HG03045 (cell line): ENCODE measurements at regions not wholly inside any gene's neighbourhood (a gene's known extent, or its start where the extent isn't known, plus 50 kb on each side); places are given as distances from the start of the nearest gene placed in this dataset.

Experiments used
- ATAC-seq: cut with Tn5 transposase; IDR thresholded peaks from one replicate; pipeline ENCODE4 v1.9.1; 2021; ENCODE audit warnings: mild to moderate bottlenecking, moderate library complexity; ENCODE audit not compliant: unreplicated experiment

DNA sequence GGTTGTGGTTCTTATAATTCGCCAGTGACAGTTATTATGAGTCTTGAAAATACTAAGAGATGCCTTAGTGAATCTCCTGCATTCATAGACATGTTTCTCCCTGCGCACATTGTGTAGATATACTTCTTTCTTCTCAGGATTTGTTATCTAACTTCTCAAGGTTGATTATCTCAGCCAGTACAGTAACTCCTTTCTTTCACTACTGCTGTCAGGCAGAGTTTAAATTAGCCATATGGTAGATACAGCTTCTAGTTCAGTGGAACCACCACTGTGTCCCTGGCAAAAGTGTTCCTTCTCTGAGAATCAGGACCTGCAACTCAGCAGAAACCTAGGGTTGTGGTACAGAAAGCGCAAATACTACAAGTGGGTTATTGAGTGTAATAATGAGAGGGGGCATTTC lies 175.0 kb upstream of the SGO1 start:
- no peak for ATAC-seq

DNA sequence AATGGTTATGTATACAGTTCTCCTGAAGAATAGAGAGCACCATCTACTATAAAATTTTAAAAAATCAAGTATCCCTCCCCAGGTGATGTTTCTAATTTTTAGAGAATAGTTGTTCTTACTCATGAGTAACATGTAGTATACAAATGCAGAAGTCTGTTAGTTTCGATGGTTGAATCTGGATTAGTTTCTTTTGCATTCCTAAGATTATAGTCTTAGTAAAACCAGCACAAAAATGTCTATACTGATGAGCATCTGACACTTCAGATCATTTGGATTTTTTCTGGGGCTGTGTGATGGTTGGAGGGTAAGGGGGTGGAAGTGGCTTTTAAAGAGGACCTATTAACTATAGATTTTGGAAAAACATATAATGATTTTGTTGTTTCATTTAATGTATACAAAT lies 167.3 kb upstream of the SGO1 start:
- ATAC-seq, result no peak

DNA sequence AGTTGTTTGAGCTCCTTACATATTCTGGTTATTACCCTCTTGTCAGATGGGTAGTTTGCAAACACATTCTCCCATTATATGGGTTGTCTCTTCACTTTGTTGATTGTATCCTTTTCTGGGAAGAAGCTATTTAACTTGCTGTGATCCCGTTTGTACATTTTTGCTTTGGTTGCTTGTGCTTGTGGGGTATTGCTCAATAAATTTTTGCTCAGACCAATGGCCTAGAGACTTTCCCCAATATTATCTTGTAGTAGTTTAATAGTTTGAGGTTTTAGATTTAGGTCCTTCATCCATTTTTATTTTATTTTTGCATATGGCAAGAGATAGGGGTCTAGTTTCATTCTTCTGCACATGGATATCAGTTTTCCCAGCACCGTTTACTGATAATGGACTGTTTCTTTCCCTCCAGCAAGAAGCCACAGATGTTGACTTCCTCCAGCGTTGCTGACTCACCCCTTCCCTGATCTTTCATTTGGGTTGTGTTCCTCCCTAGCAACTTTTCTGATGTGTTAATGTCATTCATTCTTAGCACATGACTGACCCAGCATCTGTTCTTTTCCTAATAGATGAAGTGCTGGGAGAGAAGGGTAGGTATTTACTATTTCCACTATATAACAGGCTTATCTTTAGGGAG lies 166.7 kb upstream of the SGO1 start:
- no peak for ATAC-seq

DNA sequence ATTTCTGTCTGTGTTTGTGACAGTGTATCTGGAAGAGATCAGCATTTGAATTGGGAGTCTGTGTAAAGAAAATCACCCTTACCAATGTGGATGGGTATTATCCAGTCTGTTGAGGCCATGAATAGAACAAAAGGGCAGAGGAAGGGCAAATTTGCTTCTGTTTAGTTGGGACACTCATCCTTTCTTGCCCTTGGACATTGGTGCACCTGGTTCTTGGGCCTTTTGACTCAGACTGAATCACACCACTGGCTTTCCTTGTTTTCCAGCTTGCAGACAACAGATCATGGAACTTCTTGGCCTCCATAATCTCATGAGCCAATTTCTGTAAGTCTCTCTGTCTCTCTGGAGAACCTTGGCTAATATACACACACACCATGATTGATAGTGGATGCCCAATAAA lies 164.4 kb upstream of the SGO1 start:
- no peak for ATAC-seq

DNA sequence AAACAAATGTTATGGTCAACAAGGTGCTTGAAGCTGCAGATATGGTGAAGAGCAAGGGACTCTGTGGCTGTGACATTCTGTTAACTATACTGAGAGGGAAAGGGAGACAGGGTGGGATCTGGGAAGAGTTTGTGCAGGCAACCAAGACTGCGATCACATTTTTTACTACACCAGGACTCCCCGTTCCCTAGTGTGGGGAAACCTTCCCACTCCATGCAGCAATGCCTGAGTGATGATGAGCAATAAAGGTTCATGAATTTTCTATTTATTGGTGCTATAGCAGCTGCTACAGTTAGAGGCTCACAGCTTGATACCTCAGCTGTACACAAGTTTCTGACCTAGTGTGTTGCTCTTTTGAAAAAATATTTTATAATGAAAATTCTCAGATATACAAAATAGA lies 160.9 kb upstream of the SGO1 start:
- ATAC-seq, result no peak

DNA sequence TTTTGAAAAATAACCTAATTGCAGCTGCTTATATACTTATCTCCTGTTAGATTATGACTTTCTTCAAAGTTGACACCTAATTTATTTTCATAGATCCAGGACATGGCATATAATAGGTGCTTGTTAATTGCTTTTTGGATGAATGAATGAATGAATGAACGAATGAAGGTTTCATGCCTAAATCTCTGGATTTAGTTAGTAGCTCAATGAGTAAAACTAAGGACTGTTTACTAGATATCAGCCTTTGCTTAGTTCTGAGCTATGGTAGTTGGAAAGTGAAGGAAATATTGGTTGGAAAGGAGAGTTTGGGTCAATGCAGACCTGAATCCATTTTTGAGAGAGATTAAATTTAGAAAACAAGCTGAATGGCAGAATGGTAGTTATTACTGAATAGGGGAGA lies 160.4 kb upstream of the SGO1 start:
- ATAC-seq, result no peak

DNA sequence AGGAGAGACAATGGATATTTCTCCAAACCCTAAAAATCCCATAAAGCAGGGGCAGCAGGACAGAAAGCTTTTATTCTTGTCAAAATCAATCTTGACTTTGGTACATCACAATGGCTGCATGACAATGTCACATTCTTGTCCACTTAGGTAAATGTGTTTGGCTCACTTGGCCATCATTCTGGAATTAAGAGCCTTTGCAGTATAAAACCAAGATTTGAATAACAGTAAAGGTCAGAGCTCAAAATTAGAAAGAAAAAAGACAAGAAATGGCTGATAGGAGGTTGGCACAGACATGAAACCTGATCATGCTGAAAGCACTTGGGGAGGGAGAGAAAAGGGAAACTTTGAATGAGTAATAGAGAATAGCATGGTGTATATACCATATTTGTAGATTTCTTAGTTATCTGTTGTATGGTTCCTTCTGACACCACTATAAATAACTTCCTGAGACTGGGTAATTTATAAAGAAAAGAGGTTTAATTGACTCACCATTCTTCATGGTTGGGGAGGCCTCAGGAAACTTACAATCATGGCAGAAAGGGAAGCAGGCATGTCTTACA lies 158.5 kb upstream of the SGO1 start:
- ATAC-seq, result no peak

GRCh38 chr3:20343790-20344189 lies 157.8 kb upstream of the SGO1 start:
- ATAC-seq, result no peak

GRCh38 chr3:20340324-20340928 lies 154.4 kb upstream of the SGO1 start:
- ATAC-seq, result peak; percentile 80

- ATAC-seq, result no peak
Measured at GRCh38 chr3:20336572-20336971, 150.6 kb upstream of the SGO1 start.

DNA sequence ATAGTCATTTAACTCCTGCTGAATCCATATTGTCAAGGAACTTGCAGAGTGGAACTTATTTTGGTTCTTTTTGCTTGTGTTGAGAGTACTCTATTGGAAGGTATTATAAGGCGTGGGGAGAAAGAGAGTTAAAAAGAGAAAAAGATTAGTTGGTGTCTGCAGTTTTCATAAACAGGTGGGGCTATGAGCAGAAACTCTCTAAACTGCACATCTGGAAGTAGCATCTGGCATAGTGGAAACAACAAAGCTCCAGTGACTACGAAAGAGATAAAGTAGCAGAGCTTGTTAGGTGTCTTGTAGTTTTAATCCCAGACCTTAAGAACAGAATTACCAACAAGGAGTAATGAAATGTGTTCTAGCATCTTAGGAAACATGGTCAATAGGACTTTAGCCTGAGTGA lies 148.8 kb upstream of the SGO1 start:
- ATAC-seq, result no peak

GRCh38 chr3:20327889-20328288 lies 141.9 kb upstream of the SGO1 start:
- no peak for ATAC-seq

- no peak for ATAC-seq
Measured at GRCh38 chr3:20326541-20326940, 140.5 kb upstream of the SGO1 start.

GRCh38 chr3:20325563-20325962 lies 139.6 kb upstream of the SGO1 start:
- no peak for ATAC-seq

DNA sequence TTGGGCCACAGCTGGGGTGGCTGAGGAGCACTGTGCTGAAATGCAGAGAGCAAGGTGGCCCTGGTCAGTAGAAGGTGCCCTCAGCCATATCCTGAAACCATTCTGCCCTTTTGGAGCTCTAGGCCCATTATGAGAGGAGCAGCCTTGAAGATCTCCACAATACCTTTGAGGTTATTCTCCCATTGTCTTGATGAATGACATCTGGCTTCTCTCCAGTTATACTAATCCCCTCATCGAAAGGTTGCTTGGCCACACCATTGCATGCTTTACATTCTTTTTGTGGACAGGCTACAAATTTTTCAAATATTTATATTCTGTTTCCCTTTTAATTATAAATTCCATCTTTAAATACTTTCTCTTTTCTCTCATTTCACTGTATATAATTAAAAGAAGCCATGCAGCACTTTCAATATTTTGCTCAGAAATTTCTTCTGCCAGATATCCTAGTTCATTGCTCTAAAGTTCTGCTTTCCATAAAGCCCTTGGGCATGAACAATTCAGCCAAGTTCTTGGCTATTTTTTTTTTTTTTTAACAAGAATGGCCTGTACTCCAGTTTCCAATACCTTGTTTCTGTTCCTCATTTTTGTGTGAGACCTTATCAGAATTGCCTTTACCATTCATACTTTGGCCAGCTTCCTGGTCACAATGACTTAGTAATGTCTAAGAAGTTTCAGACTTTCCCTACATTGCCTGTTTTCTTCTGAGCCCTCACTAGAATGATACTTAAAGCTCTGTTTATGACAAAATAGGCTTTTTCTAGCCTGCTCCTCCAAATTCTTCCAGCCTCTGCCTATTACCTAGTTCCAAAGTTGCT lies 138.9 kb upstream of the SGO1 start:
- peak; percentile 96 for ATAC-seq

DNA sequence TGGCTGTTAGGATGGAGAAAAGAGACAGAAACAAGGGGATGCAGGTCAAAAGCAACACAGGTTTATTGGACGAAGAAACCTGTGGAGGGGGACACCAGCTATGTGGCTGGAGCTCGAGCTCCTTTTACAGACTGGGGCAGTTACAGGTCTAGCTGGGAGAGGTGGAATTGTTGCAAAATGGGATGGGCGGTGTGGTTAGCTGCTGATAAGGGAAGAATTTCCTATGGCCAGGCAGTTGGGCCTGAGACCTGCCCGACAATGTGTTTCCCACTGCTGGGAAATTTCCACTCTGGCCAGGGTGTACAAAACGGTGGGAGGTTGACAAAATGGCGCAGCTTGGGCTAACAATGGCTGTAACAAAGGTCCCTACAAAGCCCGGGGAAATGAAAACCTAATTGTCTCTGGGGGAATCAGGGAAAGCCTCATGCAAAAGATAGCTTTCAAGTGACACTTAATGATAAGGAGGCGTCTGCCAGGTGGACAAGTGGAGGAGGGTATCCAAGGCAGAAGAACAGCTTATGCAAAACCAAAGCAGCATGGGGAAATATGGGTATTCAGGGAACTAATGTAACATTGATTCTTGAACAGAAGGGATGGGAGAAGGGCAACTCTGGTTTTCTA lies 137.4 kb upstream of the SGO1 start:
- no peak for ATAC-seq

DNA sequence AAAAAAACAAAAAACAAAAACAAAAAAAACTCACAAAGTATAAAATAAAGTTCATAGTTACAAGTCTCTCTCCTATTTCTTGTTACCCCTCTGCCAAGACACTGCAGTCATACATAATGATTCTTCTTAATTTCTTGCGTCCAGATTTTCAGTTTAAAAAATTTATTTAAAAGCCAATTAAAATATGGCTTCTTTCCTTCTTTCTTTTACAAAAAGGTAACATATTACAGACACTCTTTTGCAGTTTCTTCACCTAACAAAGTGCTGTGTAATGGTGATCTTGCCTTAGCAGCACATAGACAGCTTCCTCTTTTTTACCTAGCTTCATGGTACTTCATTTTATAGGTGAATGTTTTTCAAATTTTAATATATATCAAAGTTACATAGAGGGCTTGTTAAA lies 136.1 kb upstream of the SGO1 start:
- no peak for ATAC-seq

DNA sequence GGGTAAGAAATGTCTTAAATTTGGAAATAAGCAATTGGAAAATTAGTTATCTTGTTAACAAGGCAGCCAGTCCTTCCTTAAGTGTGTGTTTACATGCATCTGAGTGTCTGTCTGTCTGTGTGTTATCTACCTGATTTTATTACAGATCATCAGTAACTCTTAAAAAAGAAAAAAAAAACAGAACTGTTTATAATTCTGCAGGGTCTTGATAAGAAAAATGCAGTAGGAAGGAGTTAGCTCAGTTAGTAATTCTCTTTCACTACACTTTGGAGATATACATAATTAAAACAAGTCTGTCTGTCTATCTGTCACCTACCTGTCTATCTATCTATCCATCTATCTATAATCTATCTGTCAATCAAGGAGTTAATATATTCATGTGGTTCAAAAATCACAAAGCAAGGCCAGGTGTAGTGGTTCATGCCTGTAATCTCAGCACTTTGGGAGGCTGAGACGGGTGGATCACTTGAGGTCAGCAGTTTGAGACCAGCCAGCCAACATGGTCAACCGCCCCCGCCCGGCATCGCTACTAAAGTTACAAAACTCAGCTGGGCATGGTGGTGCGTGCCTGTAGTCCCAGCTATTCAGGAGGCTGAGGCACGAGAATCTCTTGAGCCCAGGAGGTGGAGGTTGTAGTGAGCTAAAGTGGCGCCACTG lies 135.5 kb upstream of the SGO1 start:
- no peak for ATAC-seq

GRCh38 chr3:20320489-20320888 lies 134.5 kb upstream of the SGO1 start:
- ATAC-seq, result no peak

- no peak for ATAC-seq
Measured at GRCh38 chr3:20319551-20319950, 133.5 kb upstream of the SGO1 start.

DNA sequence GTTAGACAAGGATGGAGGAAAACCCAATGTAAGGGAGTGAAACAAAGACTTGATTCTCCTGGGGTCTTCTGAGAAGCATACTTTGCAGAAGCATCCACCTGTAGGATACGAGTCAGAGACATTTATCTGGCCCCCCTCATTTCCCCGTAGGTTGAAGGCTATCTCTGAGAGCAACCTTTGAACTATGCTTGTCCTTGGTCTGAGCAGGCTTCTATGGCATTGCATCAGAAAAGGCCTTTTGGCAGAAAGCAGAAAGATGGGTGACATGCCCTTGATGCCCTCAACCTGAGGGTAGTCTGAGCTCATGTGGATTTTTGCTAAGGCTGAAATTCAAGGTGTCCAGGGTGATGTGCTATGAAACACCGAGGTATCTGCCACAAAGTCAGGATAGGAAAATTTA lies 131.6 kb upstream of the SGO1 start:
- ATAC-seq, result no peak
